ENCODE measurements at regions not wholly inside any gene's neighbourhood (a gene's known extent, or its start where the extent isn't known, plus 50 kb on each side); places are given as distances from the start of the nearest gene placed in this dataset.

DNA sequence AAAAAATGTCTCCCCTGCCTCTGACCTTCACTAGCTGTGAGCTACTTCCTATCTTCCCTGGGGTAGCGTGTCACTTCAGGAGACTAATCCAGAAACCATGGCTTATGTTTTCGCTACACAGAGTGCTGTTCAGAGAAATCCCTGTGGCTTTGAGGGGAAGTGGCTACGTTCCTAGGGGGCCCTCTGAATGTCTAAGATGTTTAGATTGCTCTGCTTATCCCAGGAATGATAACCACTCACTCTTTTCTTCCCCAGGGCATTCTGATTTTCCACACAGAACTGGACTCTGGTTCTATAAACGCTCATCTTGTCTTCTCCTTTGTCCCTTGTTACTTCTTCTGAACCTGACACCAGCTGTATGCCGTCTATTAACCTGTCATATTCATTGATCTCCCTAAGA lies 572.5 kb downstream of the OLFM4 start:
- TF ChIP-seq CTCF (IDR thresholded peaks at IDR 0.05) (no peak), EP300 (IDR thresholded peaks at IDR 0.05) (no peak)

All from tibial nerve (tissue), 4 donors.